CD14-positive monocyte (primary cell): ENCODE measurements at regions not wholly inside any gene's neighbourhood (a gene's known extent, or its start where the extent isn't known, plus 50 kb on each side); places are given as distances from the start of the nearest gene placed in this dataset.

Experiments used
- DNase-seq, 3 donors: peaks; one replicate each; pipeline ENCODE4 v3.0.0-alpha.2; 2011 to 2022
- H2AFZ ChIP-seq: 2 replicates; pipeline ENCODE4 v1.6.0; 2012; ENCODE audit warnings: mild to moderate bottlenecking, low read depth, low read length, inconsistent platforms; ENCODE audit not compliant: insufficient read depth, poor library complexity, severe bottlenecking
- H3K27ac ChIP-seq, 2 donors: 1 replicate in 1 of 2; 2 replicates in 1 of 2; pipeline ENCODE4 v1.5.1; 2012 to 2013; ENCODE audit warnings: low read length in 2 of 2, control low read depth in 1 of 2, inconsistent platforms in 1 of 2, low read depth in 1 of 2, mild to moderate bottlenecking in 1 of 2
- H3K27me3 ChIP-seq, 2 donors: one replicate each; pipeline versions ENCODE4 v1.6.0 to v1.6.1; 2011 to 2013; ENCODE audit warnings: low read length in 2 of 2; ENCODE audit not compliant: control insufficient read depth in 2 of 2, insufficient read depth in 2 of 2
- H3K36me3 ChIP-seq, 2 donors: replicated peaks in 1 of 2; 1 replicate in 1 of 2; 2 replicates in 1 of 2; pipeline versions ENCODE4 v1.5.1 to v1.6.1; 2012 to 2013; ENCODE audit warnings: low read length in 2 of 2, control low read depth in 1 of 2, inconsistent platforms in 1 of 2, mild to moderate bottlenecking in 1 of 2; ENCODE audit not compliant: insufficient read depth in 2 of 2, control insufficient read depth in 1 of 2
- H3K4me1 ChIP-seq, 2 donors: 1 replicate in 1 of 2; 2 replicates in 1 of 2; pipeline versions ENCODE4 v1.5.1 to v1.6.1; 2012 to 2013; ENCODE audit warnings: low read length in 2 of 2, control low read depth in 1 of 2, inconsistent platforms in 1 of 2, mild to moderate bottlenecking in 1 of 2, moderate library complexity in 1 of 2; ENCODE audit not compliant: insufficient read depth in 2 of 2, control insufficient read depth in 1 of 2
- H3K4me2 ChIP-seq: replicated peaks from 2 replicates; pipeline ENCODE3; 2012; ENCODE audit warnings: low read length, moderate library complexity, mild to moderate bottlenecking; ENCODE audit not compliant: poor library complexity, severe bottlenecking; ENCODE audit errors: extremely low read depth
- H3K4me3 ChIP-seq, 3 experiments: fragments of 200-600 bp in 1 of 3; sonication (generic) in 1 of 3; replicated peaks in 1 of 3; 1 replicate in 2 of 3; 2 replicates in 1 of 3; pipeline ENCODE4 v1.5.1; 2011 to 2013; ENCODE audit warnings: low read length in 3 of 3, mild to moderate bottlenecking in 3 of 3, control low read depth in 2 of 3, low read depth in 2 of 3, inconsistent platforms in 1 of 3, moderate library complexity in 1 of 3
- H3K79me2 ChIP-seq: 2 replicates; pipeline ENCODE4 v1.6.0; 2012; ENCODE audit warnings: mild to moderate bottlenecking, control low read depth, inconsistent platforms, low read length, moderate library complexity; ENCODE audit not compliant: insufficient read depth
- H3K9ac ChIP-seq: 2 replicates; pipeline ENCODE4 v1.6.0; 2017; ENCODE audit warnings: low read length, mild to moderate bottlenecking; ENCODE audit not compliant: insufficient read depth, poor library complexity, severe bottlenecking
- H3K9me3 ChIP-seq, 2 donors: replicated peaks in 1 of 2; 1 replicate in 1 of 2; 2 replicates in 1 of 2; pipeline versions ENCODE4 v1.5.1 to v1.6.1; 2012 to 2013; ENCODE audit warnings: low read length in 2 of 2, control low read depth in 1 of 2; ENCODE audit not compliant: control insufficient read depth in 1 of 2, insufficient read depth in 1 of 2
- H4K20me1 ChIP-seq: 2 replicates; pipeline ENCODE4 v1.6.0; 2012; ENCODE audit warnings: mild to moderate bottlenecking, low read length, control low read depth, moderate library complexity; ENCODE audit not compliant: insufficient read depth
- H3K27ac Mint-ChIP-seq, 7 donors: one replicate each; pipeline ENCODE4 v1.8.0; 2020; ENCODE audit warnings: mild to moderate bottlenecking in 7 of 7, mixed read lengths in 7 of 7, moderate library complexity in 6 of 7, inconsistent platforms in 2 of 7
- H3K27me3 Mint-ChIP-seq, 3 donors: one replicate each; pipeline ENCODE4 v1.8.0; 2021 to 2022; ENCODE audit warnings: low read depth in 3 of 3, mild to moderate bottlenecking in 3 of 3, mixed read lengths in 3 of 3, moderate library complexity in 3 of 3, inconsistent platforms in 1 of 3
- H3K36me3 Mint-ChIP-seq, 2 donors: one replicate each; pipeline ENCODE4 v1.8.0; 2020; ENCODE audit warnings: mixed read lengths in 2 of 2, inconsistent platforms in 1 of 2, mild to moderate bottlenecking in 1 of 2
- H3K4me1 Mint-ChIP-seq: one replicate; pipeline ENCODE4 v1.8.0; 2020; ENCODE audit warnings: mild to moderate bottlenecking, mixed read lengths
- H3K4me3 Mint-ChIP-seq, 2 donors: one replicate each; pipeline ENCODE4 v1.8.0; 2020; ENCODE audit warnings: mild to moderate bottlenecking in 2 of 2, mixed read lengths in 2 of 2, moderate library complexity in 1 of 2
- H3K9me3 Mint-ChIP-seq, 7 donors: one replicate each; pipeline ENCODE4 v1.8.0; 2020 to 2022; ENCODE audit warnings: mixed read lengths in 7 of 7, mild to moderate bottlenecking in 6 of 7, moderate library complexity in 6 of 7, inconsistent platforms in 2 of 7
- whole genome bisulfite sequencing: methylation state at CpG from one replicate; pipeline ENCODE4 v1.1.5; 2013; ENCODE audit warnings: missing lambda C conversion rate; ENCODE audit not compliant: insufficient coverage; 5-methylcytosine and 5-hydroxymethylcytosine counted together
- intact Hi-C, 2 donors: fragments of 100-400 bp; cut with micrococcal nuclease; formaldehyde crosslinking; loops; one replicate each; pipeline versions ENCODE4 v1.15.0 to v1.15.1; 2023
- TF ChIP-seq, protein P1 (sequence below): fragments of 200-600 bp; IDR thresholded peaks from one replicate; pipeline ENCODE4 v1.8.0; 2022; ENCODE audit warnings: antibody characterized with exemption, mild to moderate bottlenecking

DNA sequence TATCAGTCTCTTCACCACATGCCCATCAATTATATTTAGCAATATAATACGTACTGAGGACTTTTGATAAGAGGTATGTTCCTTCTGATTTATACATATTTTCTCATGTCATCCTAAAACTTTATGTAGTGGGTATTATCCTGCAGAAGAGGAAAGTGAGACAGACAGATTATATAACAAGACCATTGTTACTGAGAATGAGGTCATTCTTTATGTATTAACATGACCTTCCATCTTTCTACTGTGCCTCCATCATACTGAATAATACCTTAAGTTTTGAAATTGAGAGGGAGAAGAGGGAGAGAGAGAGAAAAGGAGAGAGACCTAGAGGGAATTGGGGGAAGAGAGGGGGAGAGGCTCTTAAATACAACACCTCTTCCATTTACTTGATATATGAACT, 90.9 kb upstream of the CARMIL1 start:
- Mint-ChIP-seq H3K27me3 (no peaks in the 10 kb centered on the region), H3K27ac (no peak overlapping the region), H3K36me3 (no peaks in the 10 kb centered on the region), H3K9me3 (peaks cover 0 to 1% (median 0%) of the 10 kb centered on the region in 7 donors), H3K4me1 (peaks cover 3% of the 10 kb centered on the region), H3K4me3 (no peak overlapping the region)
- Histone ChIP-seq H3K27ac (no peak overlapping the region), H3K9me3 (no peaks in the 10 kb centered on the region), H3K4me1 (no peaks in the 10 kb centered on the region), H2AFZ (no peak overlapping the region), H3K4me2 (no peak overlapping the region), H3K27me3 (no peaks in the 10 kb centered on the region), H4K20me1 (no peaks in the 10 kb centered on the region), H3K79me2 (no peaks in the 10 kb centered on the region), H3K4me3 (no peak overlapping the region), H3K9ac (no peak overlapping the region), H3K36me3 (no peaks in the 10 kb centered on the region)
- no peak for DNase-seq
- no CpG with 5 or more reads among the region's 1 CpG for WGBS
- TF ChIP-seq, protein P1, sequence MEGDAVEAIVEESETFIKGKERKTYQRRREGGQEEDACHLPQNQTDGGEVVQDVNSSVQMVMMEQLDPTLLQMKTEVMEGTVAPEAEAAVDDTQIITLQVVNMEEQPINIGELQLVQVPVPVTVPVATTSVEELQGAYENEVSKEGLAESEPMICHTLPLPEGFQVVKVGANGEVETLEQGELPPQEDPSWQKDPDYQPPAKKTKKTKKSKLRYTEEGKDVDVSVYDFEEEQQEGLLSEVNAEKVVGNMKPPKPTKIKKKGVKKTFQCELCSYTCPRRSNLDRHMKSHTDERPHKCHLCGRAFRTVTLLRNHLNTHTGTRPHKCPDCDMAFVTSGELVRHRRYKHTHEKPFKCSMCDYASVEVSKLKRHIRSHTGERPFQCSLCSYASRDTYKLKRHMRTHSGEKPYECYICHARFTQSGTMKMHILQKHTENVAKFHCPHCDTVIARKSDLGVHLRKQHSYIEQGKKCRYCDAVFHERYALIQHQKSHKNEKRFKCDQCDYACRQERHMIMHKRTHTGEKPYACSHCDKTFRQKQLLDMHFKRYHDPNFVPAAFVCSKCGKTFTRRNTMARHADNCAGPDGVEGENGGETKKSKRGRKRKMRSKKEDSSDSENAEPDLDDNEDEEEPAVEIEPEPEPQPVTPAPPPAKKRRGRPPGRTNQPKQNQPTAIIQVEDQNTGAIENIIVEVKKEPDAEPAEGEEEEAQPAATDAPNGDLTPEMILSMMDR: no peak
- intact Hi-C loops: no loop called here

DNA sequence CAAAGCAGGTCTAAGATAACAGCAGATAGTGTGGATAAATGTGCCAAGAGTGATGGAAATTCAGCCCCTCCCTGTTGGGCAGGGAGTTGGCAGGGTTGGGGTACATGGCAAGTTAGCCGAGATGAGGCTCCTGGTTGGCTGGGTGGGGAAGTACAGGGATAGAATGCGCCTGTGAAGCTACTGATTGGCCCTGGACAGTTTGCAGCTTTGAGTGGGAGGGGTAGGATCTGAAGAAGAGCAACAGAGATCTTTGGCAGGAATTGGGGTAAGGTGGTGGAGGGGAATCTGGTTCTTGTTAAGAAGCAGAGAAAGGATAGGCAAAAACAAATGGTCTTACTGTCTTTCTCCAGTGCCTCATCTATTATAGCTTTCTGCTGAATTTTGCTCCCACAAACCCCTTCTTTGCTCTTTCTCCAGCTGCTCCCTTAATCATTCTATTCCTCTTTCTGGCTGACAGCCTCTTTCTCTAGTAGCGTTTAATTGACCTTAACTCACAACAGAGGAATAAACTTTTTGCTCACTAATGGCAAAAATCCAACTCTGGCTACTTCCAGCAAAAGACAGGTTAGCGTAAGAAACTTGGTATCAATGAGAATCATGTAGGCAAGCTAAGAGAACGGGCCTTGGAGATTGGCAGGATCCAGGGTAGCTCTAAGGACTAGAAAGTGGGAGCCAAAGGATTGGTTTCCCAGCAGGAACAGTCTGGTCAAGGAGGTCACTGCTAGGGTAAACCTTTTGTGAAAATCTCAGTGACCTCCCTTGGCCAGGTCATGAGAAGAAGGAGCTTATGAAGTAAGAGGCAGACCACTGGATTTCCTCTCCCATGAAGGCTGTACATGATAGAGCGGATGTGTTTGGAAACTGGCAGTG, 86.3 kb upstream of the CARMIL1 start:
- Mint-ChIP-seq H3K9me3 (peaks cover 0 to 2% (median 0%) of the 10 kb centered on the region in 7 donors), H3K27ac (peak overlapping the region in 1 of 7 donors; percentile 43), H3K36me3 (peaks cover 0 to 2% of the 10 kb centered on the region in 2 donors), H3K4me1 (no peaks in the 10 kb centered on the region), H3K27me3 (peaks cover 0 to 2% (median 0%) of the 10 kb centered on the region in 3 donors), H3K4me3 (no peak overlapping the region)
- H3K4me1 ChIP-seq: no peaks in the 10 kb centered on the region
- H3K27me3 ChIP-seq: no peaks in the 10 kb centered on the region
- no peak for DNase-seq
- no peaks in the 10 kb centered on the region for H3K79me2 ChIP-seq
- intact Hi-C loops: no loop called here
- WGBS: 97% methylated on average over 4 of the region's 6 CpGs
- TF ChIP-seq, protein P1: no peak
- no peak overlapping the region for H3K4me3 ChIP-seq
- H3K4me2 ChIP-seq: no peak overlapping the region
- no peak overlapping the region for H3K9ac ChIP-seq
- no peaks in the 10 kb centered on the region for H3K36me3 ChIP-seq
- no peaks in the 10 kb centered on the region for H3K9me3 ChIP-seq
- H4K20me1 ChIP-seq: no peaks in the 10 kb centered on the region
- no peak overlapping the region for H3K27ac ChIP-seq
- no peak overlapping the region for H2AFZ ChIP-seq
